SK-N-SH (cell line): ENCODE measurements at regions not wholly inside any gene's neighbourhood (a gene's known extent, or its start where the extent isn't known, plus 50 kb on each side); places are given as distances from the start of the nearest gene placed in this dataset.

Experiments
- CTCF ChIA-PET: fragments of 300-600, 350-600 bp; formaldehyde crosslinking; extraction: SDS; loops from one replicate; lab custom pipeline; 2021; lab: Yijun Ruan, JAX
- POLR2A ChIA-PET: fragments of 350-600 bp; sonication (Branson Sonifier 250); formaldehyde crosslinking; extraction: SDS; loops from one replicate; lab custom pipeline; 2020; ENCODE audit warnings: antibody characterized with exemption, inconsistent platforms; lab: Yijun Ruan, JAX
- DNase-seq: peaks from one replicate; pipeline ENCODE4 v3.0.0; 2012
- H2AFZ ChIP-seq: fragments of 200-600 bp; sonication (generic); 2 replicates; pipeline ENCODE4 v1.8.1; 2016; ENCODE audit warnings: antibody characterized with exemption, mild to moderate bottlenecking, low read depth
- H3F3A ChIP-seq: fragments of 200-600 bp; sonication (generic); replicated peaks from 2 replicates; pipeline ENCODE3; 2016; ENCODE audit warnings: antibody characterized with exemption, mild to moderate bottlenecking; ENCODE audit not compliant: insufficient read depth
- H3K27ac ChIP-seq, 2 experiments: fragments of 200-500 bp in 1 of 2; fragments of 200-600 bp in 1 of 2; sonication (Bioruptor generic) in 1 of 2; sonication (generic), shearing (Covaris generic) in 1 of 2; 2 replicates each; pipeline versions ENCODE4 v1.5.1 to v1.6.1; 2014 to 2016; ENCODE audit warnings: low read depth in 2 of 2, inconsistent platforms in 1 of 2, low read length in 1 of 2, mild to moderate bottlenecking in 1 of 2, mixed read lengths in 1 of 2
- H3K27me3 ChIP-seq: fragments of 200-600 bp; sonication (generic), shearing (Covaris generic); 2 replicates; pipeline ENCODE4 v1.6.1; 2016; ENCODE audit warnings: mixed run types; ENCODE audit not compliant: insufficient read depth
- H3K36me3 ChIP-seq, 2 experiments: fragments of 200-500 bp in 1 of 2; fragments of 200-600 bp in 1 of 2; sonication (Bioruptor generic) in 1 of 2; sonication (generic) in 1 of 2; replicated peaks in 1 of 2; 2 replicates each; pipeline versions ENCODE3 to v1.5.1; 2014 to 2016; ENCODE audit warnings: low read length in 1 of 2, mild to moderate bottlenecking in 1 of 2; ENCODE audit not compliant: insufficient read depth in 2 of 2, control insufficient read depth in 1 of 2
- H3K4me1 ChIP-seq, 2 experiments: fragments of 200-500 bp in 1 of 2; fragments of 200-600 bp in 1 of 2; sonication (Bioruptor generic) in 1 of 2; sonication (generic), shearing (Covaris generic) in 1 of 2; 2 replicates each; pipeline versions ENCODE4 v1.5.1 to v1.6.1; 2014 to 2016; ENCODE audit warnings: low read depth in 1 of 2, low read length in 1 of 2, mixed run types in 1 of 2; ENCODE audit not compliant: insufficient read depth in 2 of 2, control insufficient read depth in 1 of 2
- H3K4me2 ChIP-seq: fragments of 200-600 bp; sonication (generic), shearing (Covaris generic); 2 replicates; pipeline ENCODE4 v1.6.1; 2017; ENCODE audit warnings: mixed run types
- H3K4me3 ChIP-seq, 2 experiments: fragments of 200-500 bp in 1 of 2; fragments of 200-600 bp in 1 of 2; sonication (Bioruptor generic) in 1 of 2; sonication (generic), shearing (Covaris generic) in 1 of 2; 2 replicates each; pipeline versions ENCODE4 v1.5.1 to v1.8.1; 2014 to 2016; ENCODE audit warnings: low read depth in 2 of 2, inconsistent platforms in 1 of 2, low read length in 1 of 2, mild to moderate bottlenecking in 1 of 2, mixed read lengths in 1 of 2, moderate library complexity in 1 of 2
- H3K79me2 ChIP-seq: fragments of 200-600 bp; sonication (generic); 2 replicates; pipeline ENCODE4 v1.8.1; 2017; ENCODE audit warnings: mild to moderate bottlenecking; ENCODE audit not compliant: insufficient read depth
- H3K9ac ChIP-seq: fragments of 200-600 bp; sonication (generic); 2 replicates; pipeline ENCODE4 v1.6.1; 2017; ENCODE audit warnings: mixed run types
- H3K9me2 ChIP-seq: fragments of 200-600 bp; sonication (generic); 2 replicates; pipeline ENCODE4 v1.6.1; 2017; ENCODE audit warnings: mixed run types
- H3K9me3 ChIP-seq: fragments of 200-600 bp; sonication (generic); 2 replicates; pipeline ENCODE4 v1.6.1; 2017; ENCODE audit warnings: mixed run types, mild to moderate bottlenecking, moderate library complexity
- H4K20me1 ChIP-seq: fragments of 200-600 bp; sonication (generic); 2 replicates; pipeline ENCODE4 v1.6.1; 2017; ENCODE audit warnings: mild to moderate bottlenecking, mixed run types; ENCODE audit not compliant: insufficient read depth
- EP300 ChIP-seq, 2 experiments: IDR thresholded peaks; 2 replicates each; pipeline versions ENCODE4 v1.4.0 to v1.6.1; 2012; ENCODE audit warnings: borderline replicate concordance in 1 of 2, low read depth in 1 of 2, low read length in 1 of 2
- FOSL2 ChIP-seq: IDR thresholded peaks from 2 replicates; pipeline ENCODE4 v1.4.0; 2012; ENCODE audit warnings: low read depth, mild to moderate bottlenecking, moderate library complexity, borderline replicate concordance
- FOXJ3 ChIP-seq: sonication (generic); formaldehyde crosslinking; IDR thresholded peaks from 2 replicates; pipeline ENCODE4 v1.5.1; 2020; ENCODE audit warnings: mild to moderate bottlenecking, missing genetic modification reagents
- IRF3 ChIP-seq: fragments of 150-350 bp; IDR thresholded peaks from 2 replicates; pipeline ENCODE4 v1.6.1; 2016; ENCODE audit warnings: mild to moderate bottlenecking, low read depth, low read length
- RAD21 ChIP-seq: IDR thresholded peaks from 2 replicates; pipeline ENCODE4 v1.6.1; 2012; ENCODE audit warnings: mild to moderate bottlenecking, low read length
- REST ChIP-seq: IDR thresholded peaks from 2 replicates; pipeline ENCODE4 v1.6.1; 2012; ENCODE audit warnings: mild to moderate bottlenecking, low read depth, low read length, moderate library complexity
- RFX5 ChIP-seq: IDR thresholded peaks from 2 replicates; pipeline ENCODE4 v1.6.1; 2012; ENCODE audit warnings: mild to moderate bottlenecking, improper control_type of control experiment, low read length
- RXRA ChIP-seq: IDR thresholded peaks from 2 replicates; pipeline ENCODE4 v1.4.0; 2012; ENCODE audit warnings: low read depth, mild to moderate bottlenecking, borderline replicate concordance
- SMC3 ChIP-seq: IDR thresholded peaks from 2 replicates; pipeline ENCODE4 v1.6.1; 2012; ENCODE audit warnings: low read depth, low read length, improper control_type of control experiment
- TCF12 ChIP-seq: IDR thresholded peaks from 2 replicates; pipeline ENCODE4 v1.4.0; 2012
- TEAD4 ChIP-seq: IDR thresholded peaks from 2 replicates; pipeline ENCODE4 v1.4.0; 2012; ENCODE audit warnings: mild to moderate bottlenecking, borderline replicate concordance; ENCODE audit not compliant: insufficient read depth
- TF ChIP-seq, protein P1 (sequence below): fragments of 150-350 bp; IDR thresholded peaks from 2 replicates; pipeline ENCODE4 v1.6.1; 2017; ENCODE audit warnings: antibody characterized with exemption, low read length, low read depth, borderline replicate concordance
- TF ChIP-seq, protein P2 (sequence below): fragments of 200-600 bp; sonication (generic); IDR thresholded peaks from 2 replicates; pipeline ENCODE4 v1.6.1; 2017; ENCODE audit warnings: antibody characterized with exemption, mild to moderate bottlenecking, moderate library complexity
- TF ChIP-seq, protein P3 (sequence below): IDR thresholded peaks from 2 replicates; pipeline ENCODE4 v1.4.0; 2012; ENCODE audit warnings: low read depth, borderline replicate concordance
- TF ChIP-seq, protein P4 (sequence below): IDR thresholded peaks from 2 replicates; pipeline ENCODE4; 2012
- TF ChIP-seq, protein P5 (sequence below): IDR thresholded peaks from 2 replicates; pipeline ENCODE4 v1.4.0; 2012; ENCODE audit warnings: low read depth, borderline replicate concordance

DNA sequence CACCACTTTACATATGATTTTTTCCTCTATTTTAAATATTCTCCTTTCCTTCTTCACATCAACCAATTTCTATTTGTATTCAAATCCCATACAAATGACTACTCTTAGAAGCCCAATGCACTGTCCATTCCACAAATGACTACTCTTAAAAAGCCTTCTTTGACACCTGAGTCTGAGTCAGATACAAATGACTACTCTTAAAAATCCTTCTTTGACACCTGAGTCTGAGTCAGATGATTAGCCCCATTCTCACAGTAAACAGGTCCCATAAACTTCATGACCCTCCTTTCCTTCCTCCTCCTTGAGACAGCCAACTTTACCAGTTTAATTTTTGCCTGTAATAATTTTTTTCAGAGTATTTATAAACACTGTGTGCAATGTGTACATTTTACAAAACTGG lies 231.3 kb upstream of the USP25 start:
- Histone ChIP-seq H3K4me1 (no peaks in the 10 kb centered on the region), H3K27me3 (no peaks in the 10 kb centered on the region), H3K36me3 (no peaks in the 10 kb centered on the region), H3K27ac (no peak overlapping the region), H3K4me2 (no peak overlapping the region), H3K4me3 (no peak overlapping the region), H3F3A (no peaks in the 10 kb centered on the region), H3K9me2 (no peaks in the 10 kb centered on the region), H4K20me1 (no peaks in the 10 kb centered on the region), H3K79me2 (no peaks in the 10 kb centered on the region), H3K9me3 (no peaks in the 10 kb centered on the region), H2AFZ (no peak overlapping the region), H3K9ac (no peak overlapping the region)
- DNase-seq = no peak
- POLR2A ChIA-PET = no interaction called here
- no peak for TF ChIP-seq RAD21
- no peak for TF ChIP-seq EP300 (IDR thresholded peaks at IDR 0.05; ENCODE audit: borderline replicate concordance in 1 of 2, low read depth in 1 of 2, low read length in 1 of 2)
- no peak for TF ChIP-seq RFX5
- TF ChIP-seq TEAD4 = no peak
- no peak for TF ChIP-seq RXRA
- no peak for TF ChIP-seq TCF12
- TF ChIP-seq, protein P1, sequence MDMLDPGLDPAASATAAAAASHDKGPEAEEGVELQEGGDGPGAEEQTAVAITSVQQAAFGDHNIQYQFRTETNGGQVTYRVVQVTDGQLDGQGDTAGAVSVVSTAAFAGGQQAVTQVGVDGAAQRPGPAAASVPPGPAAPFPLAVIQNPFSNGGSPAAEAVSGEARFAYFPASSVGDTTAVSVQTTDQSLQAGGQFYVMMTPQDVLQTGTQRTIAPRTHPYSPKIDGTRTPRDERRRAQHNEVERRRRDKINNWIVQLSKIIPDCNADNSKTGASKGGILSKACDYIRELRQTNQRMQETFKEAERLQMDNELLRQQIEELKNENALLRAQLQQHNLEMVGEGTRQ = no peak
- TF ChIP-seq, protein P2, sequence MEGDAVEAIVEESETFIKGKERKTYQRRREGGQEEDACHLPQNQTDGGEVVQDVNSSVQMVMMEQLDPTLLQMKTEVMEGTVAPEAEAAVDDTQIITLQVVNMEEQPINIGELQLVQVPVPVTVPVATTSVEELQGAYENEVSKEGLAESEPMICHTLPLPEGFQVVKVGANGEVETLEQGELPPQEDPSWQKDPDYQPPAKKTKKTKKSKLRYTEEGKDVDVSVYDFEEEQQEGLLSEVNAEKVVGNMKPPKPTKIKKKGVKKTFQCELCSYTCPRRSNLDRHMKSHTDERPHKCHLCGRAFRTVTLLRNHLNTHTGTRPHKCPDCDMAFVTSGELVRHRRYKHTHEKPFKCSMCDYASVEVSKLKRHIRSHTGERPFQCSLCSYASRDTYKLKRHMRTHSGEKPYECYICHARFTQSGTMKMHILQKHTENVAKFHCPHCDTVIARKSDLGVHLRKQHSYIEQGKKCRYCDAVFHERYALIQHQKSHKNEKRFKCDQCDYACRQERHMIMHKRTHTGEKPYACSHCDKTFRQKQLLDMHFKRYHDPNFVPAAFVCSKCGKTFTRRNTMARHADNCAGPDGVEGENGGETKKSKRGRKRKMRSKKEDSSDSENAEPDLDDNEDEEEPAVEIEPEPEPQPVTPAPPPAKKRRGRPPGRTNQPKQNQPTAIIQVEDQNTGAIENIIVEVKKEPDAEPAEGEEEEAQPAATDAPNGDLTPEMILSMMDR = no peak
- no peak for TF ChIP-seq REST
- no peak for TF ChIP-seq FOXJ3 (CRISPR knock-in tag)
- no peak for TF ChIP-seq FOSL2
- TF ChIP-seq, protein P3, sequence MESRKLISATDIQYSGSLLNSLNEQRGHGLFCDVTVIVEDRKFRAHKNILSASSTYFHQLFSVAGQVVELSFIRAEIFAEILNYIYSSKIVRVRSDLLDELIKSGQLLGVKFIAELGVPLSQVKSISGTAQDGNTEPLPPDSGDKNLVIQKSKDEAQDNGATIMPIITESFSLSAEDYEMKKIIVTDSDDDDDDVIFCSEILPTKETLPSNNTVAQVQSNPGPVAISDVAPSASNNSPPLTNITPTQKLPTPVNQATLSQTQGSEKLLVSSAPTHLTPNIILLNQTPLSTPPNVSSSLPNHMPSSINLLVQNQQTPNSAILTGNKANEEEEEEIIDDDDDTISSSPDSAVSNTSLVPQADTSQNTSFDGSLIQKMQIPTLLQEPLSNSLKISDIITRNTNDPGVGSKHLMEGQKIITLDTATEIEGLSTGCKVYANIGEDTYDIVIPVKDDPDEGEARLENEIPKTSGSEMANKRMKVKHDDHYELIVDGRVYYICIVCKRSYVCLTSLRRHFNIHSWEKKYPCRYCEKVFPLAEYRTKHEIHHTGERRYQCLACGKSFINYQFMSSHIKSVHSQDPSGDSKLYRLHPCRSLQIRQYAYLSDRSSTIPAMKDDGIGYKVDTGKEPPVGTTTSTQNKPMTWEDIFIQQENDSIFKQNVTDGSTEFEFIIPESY = no peak
- TF ChIP-seq SMC3 = no peak
- TF ChIP-seq IRF3 = no peak
- TF ChIP-seq, protein P4, sequence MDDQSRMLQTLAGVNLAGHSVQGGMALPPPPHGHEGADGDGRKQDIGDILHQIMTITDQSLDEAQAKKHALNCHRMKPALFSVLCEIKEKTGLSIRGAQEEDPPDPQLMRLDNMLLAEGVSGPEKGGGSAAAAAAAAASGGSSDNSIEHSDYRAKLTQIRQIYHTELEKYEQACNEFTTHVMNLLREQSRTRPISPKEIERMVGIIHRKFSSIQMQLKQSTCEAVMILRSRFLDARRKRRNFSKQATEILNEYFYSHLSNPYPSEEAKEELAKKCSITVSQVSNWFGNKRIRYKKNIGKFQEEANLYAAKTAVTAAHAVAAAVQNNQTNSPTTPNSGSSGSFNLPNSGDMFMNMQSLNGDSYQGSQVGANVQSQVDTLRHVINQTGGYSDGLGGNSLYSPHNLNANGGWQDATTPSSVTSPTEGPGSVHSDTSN = no peak
- TF ChIP-seq, protein P5, sequence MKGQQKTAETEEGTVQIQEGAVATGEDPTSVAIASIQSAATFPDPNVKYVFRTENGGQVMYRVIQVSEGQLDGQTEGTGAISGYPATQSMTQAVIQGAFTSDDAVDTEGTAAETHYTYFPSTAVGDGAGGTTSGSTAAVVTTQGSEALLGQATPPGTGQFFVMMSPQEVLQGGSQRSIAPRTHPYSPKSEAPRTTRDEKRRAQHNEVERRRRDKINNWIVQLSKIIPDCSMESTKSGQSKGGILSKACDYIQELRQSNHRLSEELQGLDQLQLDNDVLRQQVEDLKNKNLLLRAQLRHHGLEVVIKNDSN = no peak
- CTCF ChIA-PET = interaction anchor here (1.8 kb wide), 1 partner anchor 16 kb away, joined by 6 read pairs; no protein-coding TSS in a partner anchor
